ENCODE measurements at regions not wholly inside any gene's neighbourhood (a gene's known extent, or its start where the extent isn't known, plus 50 kb on each side); places are given as distances from the start of the nearest gene placed in this dataset.

- CTCF ChIA-PET = no interaction called here
- no peaks in the 10 kb centered on the region for H3K4me1 Mint-ChIP-seq (ENCODE audit: low read depth)
- no peaks in the 10 kb centered on the region for H3K36me3 Mint-ChIP-seq (ENCODE audit: low read depth)
- DNase-seq = no peak
- H3K4me3 Mint-ChIP-seq = no peak overlapping the region
- H3K27me3 Mint-ChIP-seq (ENCODE audit: low read depth) = no peaks in the 10 kb centered on the region
- intact Hi-C loops (cut with micrococcal nuclease) = no loop called here
- no peak overlapping the region for H3K27ac Mint-ChIP-seq
- H3K9me3 Mint-ChIP-seq = peaks cover 3% of the 10 kb centered on the region
Measured at GRCh38 chr13:90783273-90783672, 564.2 kb upstream of the MIR17HG start.

GRCh38 chr13:90787007-90787406, 560.5 kb upstream of the MIR17HG start:
- CTCF ChIA-PET = no interaction called here
- no peaks in the 10 kb centered on the region for H3K27me3 Mint-ChIP-seq (ENCODE audit: low read depth)
- H3K4me3 Mint-ChIP-seq = no peak overlapping the region
- DNase-seq = no peak
- peaks cover 3% of the 10 kb centered on the region for H3K9me3 Mint-ChIP-seq
- H3K36me3 Mint-ChIP-seq (ENCODE audit: low read depth) = no peaks in the 10 kb centered on the region
- no peak overlapping the region for H3K27ac Mint-ChIP-seq
- intact Hi-C loops (cut with micrococcal nuclease) = no loop called here
- no peaks in the 10 kb centered on the region for H3K4me1 Mint-ChIP-seq (ENCODE audit: low read depth)

- Mint-ChIP-seq H3K27me3 (ENCODE audit: low read depth) (no peaks in the 10 kb centered on the region), H3K27ac (no peak overlapping the region), H3K9me3 (peaks cover 5% of the 10 kb centered on the region), H3K36me3 (ENCODE audit: low read depth) (no peaks in the 10 kb centered on the region), H3K4me1 (ENCODE audit: low read depth) (no peaks in the 10 kb centered on the region), H3K4me3 (no peak overlapping the region)
- no peak for DNase-seq
- CTCF ChIA-PET = interaction anchor here (0.7 kb wide), 1 partner anchor 166 kb away, joined by 3 read pairs; no protein-coding TSS in a partner anchor
- intact Hi-C loops (cut with micrococcal nuclease) = no loop called here
Measured at GRCh38 chr13:90792335-90792734, 555.2 kb upstream of the MIR17HG start.

- CTCF ChIA-PET = no interaction called here
- H3K4me3 Mint-ChIP-seq = no peak overlapping the region
- H3K27me3 Mint-ChIP-seq (ENCODE audit: low read depth) = no peaks in the 10 kb centered on the region
- H3K4me1 Mint-ChIP-seq (ENCODE audit: low read depth) = no peaks in the 10 kb centered on the region
- no peak for DNase-seq
- intact Hi-C loops (cut with micrococcal nuclease) = no loop called here
- H3K36me3 Mint-ChIP-seq (ENCODE audit: low read depth) = no peaks in the 10 kb centered on the region
- H3K27ac Mint-ChIP-seq = no peak overlapping the region
- peaks cover 3% of the 10 kb centered on the region for H3K9me3 Mint-ChIP-seq
Measured at GRCh38 chr13:90793261-90793820, 554.1 kb upstream of the MIR17HG start.

GRCh38 chr13:90796474-90796873, 551.0 kb upstream of the MIR17HG start:
- no peak overlapping the region for H3K4me3 Mint-ChIP-seq
- no peak overlapping the region for H3K27ac Mint-ChIP-seq
- no peaks in the 10 kb centered on the region for H3K27me3 Mint-ChIP-seq (ENCODE audit: low read depth)
- H3K36me3 Mint-ChIP-seq (ENCODE audit: low read depth) = no peaks in the 10 kb centered on the region
- CTCF ChIA-PET = no interaction called here
- DNase-seq = no peak
- peaks cover 3% of the 10 kb centered on the region for H3K9me3 Mint-ChIP-seq
- intact Hi-C loops (cut with micrococcal nuclease) = no loop called here
- H3K4me1 Mint-ChIP-seq (ENCODE audit: low read depth) = no peaks in the 10 kb centered on the region

GRCh38 chr13:90797335-90797734, 550.2 kb upstream of the MIR17HG start:
- Mint-ChIP-seq H3K9me3 (peaks cover 1% of the 10 kb centered on the region), H3K36me3 (ENCODE audit: low read depth) (no peaks in the 10 kb centered on the region), H3K4me1 (ENCODE audit: low read depth) (no peaks in the 10 kb centered on the region), H3K4me3 (no peak overlapping the region), H3K27ac (no peak overlapping the region), H3K27me3 (ENCODE audit: low read depth) (no peaks in the 10 kb centered on the region)
- CTCF ChIA-PET = no interaction called here
- intact Hi-C loops (cut with micrococcal nuclease) = no loop called here
- DNase-seq = no peak

GRCh38 chr13:90798381-90798780, 549.1 kb upstream of the MIR17HG start:
- CTCF ChIA-PET = no interaction called here
- DNase-seq = no peak
- peaks cover 1% of the 10 kb centered on the region for H3K9me3 Mint-ChIP-seq
- intact Hi-C loops (cut with micrococcal nuclease) = no loop called here
- no peaks in the 10 kb centered on the region for H3K36me3 Mint-ChIP-seq (ENCODE audit: low read depth)
- no peaks in the 10 kb centered on the region for H3K4me1 Mint-ChIP-seq (ENCODE audit: low read depth)
- H3K27me3 Mint-ChIP-seq (ENCODE audit: low read depth) = no peaks in the 10 kb centered on the region
- no peak overlapping the region for H3K4me3 Mint-ChIP-seq
- H3K27ac Mint-ChIP-seq = no peak overlapping the region

GRCh38 chr13:90800082-90800746, 547.3 kb upstream of the MIR17HG start:
- Mint-ChIP-seq H3K27me3 (ENCODE audit: low read depth) (no peaks in the 10 kb centered on the region), H3K27ac (no peak overlapping the region), H3K4me3 (no peak overlapping the region), H3K4me1 (ENCODE audit: low read depth) (no peaks in the 10 kb centered on the region), H3K36me3 (ENCODE audit: low read depth) (no peaks in the 10 kb centered on the region), H3K9me3 (no peaks in the 10 kb centered on the region)
- intact Hi-C loops (cut with micrococcal nuclease) = no loop called here
- CTCF ChIA-PET = no interaction called here
- DNase-seq = no peak

GRCh38 chr13:90801621-90802020, 545.9 kb upstream of the MIR17HG start:
- Mint-ChIP-seq H3K4me3 (no peak overlapping the region), H3K9me3 (no peaks in the 10 kb centered on the region), H3K27ac (no peak overlapping the region), H3K27me3 (ENCODE audit: low read depth) (no peaks in the 10 kb centered on the region), H3K36me3 (ENCODE audit: low read depth) (no peaks in the 10 kb centered on the region), H3K4me1 (ENCODE audit: low read depth) (no peaks in the 10 kb centered on the region)
- CTCF ChIA-PET = no interaction called here
- DNase-seq = no peak
- intact Hi-C loops (cut with micrococcal nuclease) = no loop called here

GRCh38 chr13:90803210-90803609, 544.3 kb upstream of the MIR17HG start:
- Mint-ChIP-seq H3K4me1 (ENCODE audit: low read depth) (no peaks in the 10 kb centered on the region), H3K27me3 (ENCODE audit: low read depth) (no peaks in the 10 kb centered on the region), H3K9me3 (no peaks in the 10 kb centered on the region), H3K36me3 (ENCODE audit: low read depth) (no peaks in the 10 kb centered on the region), H3K4me3 (no peak overlapping the region), H3K27ac (no peak overlapping the region)
- intact Hi-C loops (cut with micrococcal nuclease) = no loop called here
- CTCF ChIA-PET = no interaction called here
- no peak for DNase-seq

- Mint-ChIP-seq H3K9me3 (no peaks in the 10 kb centered on the region), H3K36me3 (ENCODE audit: low read depth) (no peaks in the 10 kb centered on the region), H3K27ac (no peak overlapping the region), H3K27me3 (ENCODE audit: low read depth) (no peaks in the 10 kb centered on the region), H3K4me3 (no peak overlapping the region), H3K4me1 (ENCODE audit: low read depth) (no peaks in the 10 kb centered on the region)
- CTCF ChIA-PET = interaction anchor here (0.7 kb wide), 1 partner anchor 1932 kb away, joined by 4 read pairs; no protein-coding TSS in a partner anchor
- intact Hi-C loops (cut with micrococcal nuclease) = no loop called here
- no peak for DNase-seq
Measured at GRCh38 chr13:90806016-90806615, 541.4 kb upstream of the MIR17HG start.

- CTCF ChIA-PET = no interaction called here
- Mint-ChIP-seq H3K9me3 (no peaks in the 10 kb centered on the region), H3K4me3 (no peak overlapping the region), H3K27me3 (ENCODE audit: low read depth) (no peaks in the 10 kb centered on the region), H3K4me1 (ENCODE audit: low read depth) (no peaks in the 10 kb centered on the region), H3K27ac (no peak overlapping the region), H3K36me3 (ENCODE audit: low read depth) (no peaks in the 10 kb centered on the region)
- intact Hi-C loops (cut with micrococcal nuclease) = no loop called here
- DNase-seq = no peak
Measured at GRCh38 chr13:90806892-90807291, 540.6 kb upstream of the MIR17HG start.

- Mint-ChIP-seq H3K27me3 (ENCODE audit: low read depth) (no peaks in the 10 kb centered on the region), H3K27ac (no peak overlapping the region)
- no peak for DNase-seq
Measured at GRCh38 chr13:90808838-90809237, 538.6 kb upstream of the MIR17HG start.

More at GRCh38 chr13:90808838-90809237, 538.6 kb upstream of the MIR17HG start:
- no peaks in the 10 kb centered on the region for H3K36me3 Mint-ChIP-seq (ENCODE audit: low read depth)
- intact Hi-C loops (cut with micrococcal nuclease) = no loop called here
- CTCF ChIA-PET = no interaction called here
- no peaks in the 10 kb centered on the region for H3K4me1 Mint-ChIP-seq (ENCODE audit: low read depth)
- H3K9me3 Mint-ChIP-seq = no peaks in the 10 kb centered on the region
- H3K4me3 Mint-ChIP-seq = no peak overlapping the region

Measured in activated naive CD4-positive, alpha-beta T cell treated with anti-CD3 and anti-CD28 coated beads for 36 hours (primary cell).